Astrocyte of the cerebellum (primary cell): ENCODE measurements at regions not wholly inside any gene's neighbourhood (a gene's known extent, or its start where the extent isn't known, plus 50 kb on each side); places are given as distances from the start of the nearest gene placed in this dataset.
A peak's percentile ranks its signal among the peaks of the same experiment; 100 is the strongest.
"Not testable (repeated sequence)": the region's sequence is repeated elsewhere in the genome, so short reads cannot be mapped to it uniquely, and the experiment has no call there.

Experiments used
- DNase-seq: peaks from one replicate; pipeline ENCODE4 v3.0.0-alpha.2; 2011; ENCODE audit warnings: low read depth
- H3K4me3 ChIP-seq: 2 replicates; pipeline ENCODE4 v1.5.1; 2011; ENCODE audit warnings: mild to moderate bottlenecking, low read depth, low read length, moderate library complexity
- in situ Hi-C: cut with HindIII; loops from 2 replicates; pipeline ENCODE4 v1.10.0; 2017; ENCODE audit warnings: low sequenced_read_pairs
- TF ChIP-seq, protein P1 (sequence below): IDR thresholded peaks from 2 replicates; pipeline ENCODE4 v1.5.1; 2012; ENCODE audit warnings: low read length, low read depth, moderate library complexity, mild to moderate bottlenecking; ENCODE audit errors: missing control alignments

DNA sequence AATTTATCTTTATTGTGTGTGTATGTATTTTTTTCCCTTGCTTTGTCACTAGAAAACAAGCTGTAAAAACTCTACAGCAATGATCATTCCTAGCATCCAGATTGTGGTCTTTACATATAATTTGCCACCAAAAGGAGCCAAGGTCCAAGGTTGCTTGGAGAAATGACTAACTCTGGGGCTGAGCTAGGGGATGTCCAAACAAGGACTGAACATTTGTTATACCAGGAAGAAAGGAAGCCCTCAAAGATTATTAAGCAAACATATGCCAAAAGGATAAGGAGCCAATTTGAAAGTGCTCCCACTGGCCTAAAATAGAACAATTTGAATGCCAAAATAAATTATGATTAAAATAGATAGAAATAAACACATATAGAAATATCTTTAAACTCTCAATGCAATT lies 293.3 kb downstream of the ZIC1 start:
- in situ Hi-C loops: no loop called here
- TF ChIP-seq, protein P1, sequence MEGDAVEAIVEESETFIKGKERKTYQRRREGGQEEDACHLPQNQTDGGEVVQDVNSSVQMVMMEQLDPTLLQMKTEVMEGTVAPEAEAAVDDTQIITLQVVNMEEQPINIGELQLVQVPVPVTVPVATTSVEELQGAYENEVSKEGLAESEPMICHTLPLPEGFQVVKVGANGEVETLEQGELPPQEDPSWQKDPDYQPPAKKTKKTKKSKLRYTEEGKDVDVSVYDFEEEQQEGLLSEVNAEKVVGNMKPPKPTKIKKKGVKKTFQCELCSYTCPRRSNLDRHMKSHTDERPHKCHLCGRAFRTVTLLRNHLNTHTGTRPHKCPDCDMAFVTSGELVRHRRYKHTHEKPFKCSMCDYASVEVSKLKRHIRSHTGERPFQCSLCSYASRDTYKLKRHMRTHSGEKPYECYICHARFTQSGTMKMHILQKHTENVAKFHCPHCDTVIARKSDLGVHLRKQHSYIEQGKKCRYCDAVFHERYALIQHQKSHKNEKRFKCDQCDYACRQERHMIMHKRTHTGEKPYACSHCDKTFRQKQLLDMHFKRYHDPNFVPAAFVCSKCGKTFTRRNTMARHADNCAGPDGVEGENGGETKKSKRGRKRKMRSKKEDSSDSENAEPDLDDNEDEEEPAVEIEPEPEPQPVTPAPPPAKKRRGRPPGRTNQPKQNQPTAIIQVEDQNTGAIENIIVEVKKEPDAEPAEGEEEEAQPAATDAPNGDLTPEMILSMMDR: no peak
- no peak for DNase-seq
- H3K4me3 ChIP-seq: no peak overlapping the region

DNA sequence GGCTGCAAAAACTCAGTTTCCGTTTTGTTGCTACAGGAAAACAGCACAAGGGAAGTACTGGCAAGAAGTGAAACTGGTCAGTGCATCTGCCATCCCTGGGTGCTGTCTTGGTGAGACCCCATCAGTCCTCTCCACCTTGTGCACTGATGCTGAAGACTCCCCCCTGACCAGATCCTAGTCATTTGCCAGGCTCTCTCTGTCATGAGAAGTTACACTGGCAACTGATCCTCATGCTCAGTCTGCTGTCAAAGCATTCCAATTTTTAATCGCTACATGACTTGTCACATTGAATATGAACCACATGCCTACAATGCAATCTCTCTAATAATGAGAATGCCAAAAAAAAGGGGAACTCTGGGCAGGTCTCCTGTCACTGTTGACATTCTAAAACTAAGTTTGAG lies 296.5 kb downstream of the ZIC1 start:
- TF ChIP-seq, protein P1: no peak
- no peak overlapping the region for H3K4me3 ChIP-seq
- DNase-seq: no peak
- in situ Hi-C loops: no loop called here

DNA sequence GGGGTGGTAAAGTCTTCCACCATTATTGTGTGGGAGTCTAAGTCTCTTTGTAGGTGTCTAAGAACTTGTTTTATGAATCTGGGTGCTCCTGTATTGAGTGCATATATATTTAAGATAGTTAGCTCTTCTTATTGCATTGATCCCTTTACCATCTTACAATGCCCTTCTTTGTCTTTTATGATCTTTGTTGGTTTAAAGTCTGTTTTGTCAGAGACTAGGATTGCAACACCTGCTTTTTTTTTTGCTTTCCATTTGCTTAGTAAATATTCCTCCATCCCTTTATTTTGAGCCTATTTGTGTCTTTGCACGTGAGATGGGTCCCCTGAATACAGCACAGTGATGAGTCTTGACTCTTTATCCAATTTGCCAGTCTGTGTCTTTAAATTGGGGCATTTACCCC lies 301.6 kb downstream of the ZIC1 start:
- in situ Hi-C loops, DNase-seq, H3K4me3 ChIP-seq: not testable (repeated sequence)

DNA sequence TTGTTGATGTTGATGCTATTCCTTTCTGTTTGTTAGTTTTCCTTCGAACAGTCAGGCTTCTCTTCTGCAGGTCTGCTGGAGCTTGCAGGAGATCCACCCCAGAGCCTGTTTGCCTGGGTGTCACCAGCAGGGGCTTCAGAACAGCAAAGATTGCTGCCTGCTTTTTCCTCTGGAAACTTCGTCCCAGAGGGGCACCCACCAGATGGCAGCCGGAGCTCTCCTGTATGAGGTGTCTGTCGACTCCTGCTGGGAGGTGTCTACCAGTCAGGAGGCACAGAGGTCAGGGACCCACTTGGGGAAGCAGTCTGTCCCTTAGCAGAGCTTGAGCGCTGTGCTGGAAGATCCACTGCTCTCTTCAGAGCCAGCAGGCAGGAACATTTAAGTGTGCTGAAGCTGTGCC lies 303.2 kb downstream of the ZIC1 start:
- H3K4me3 ChIP-seq: no peak overlapping the region
- in situ Hi-C loops: no loop called here
- DNase-seq: no peak
- TF ChIP-seq, protein P1: peak; percentile 9

DNA sequence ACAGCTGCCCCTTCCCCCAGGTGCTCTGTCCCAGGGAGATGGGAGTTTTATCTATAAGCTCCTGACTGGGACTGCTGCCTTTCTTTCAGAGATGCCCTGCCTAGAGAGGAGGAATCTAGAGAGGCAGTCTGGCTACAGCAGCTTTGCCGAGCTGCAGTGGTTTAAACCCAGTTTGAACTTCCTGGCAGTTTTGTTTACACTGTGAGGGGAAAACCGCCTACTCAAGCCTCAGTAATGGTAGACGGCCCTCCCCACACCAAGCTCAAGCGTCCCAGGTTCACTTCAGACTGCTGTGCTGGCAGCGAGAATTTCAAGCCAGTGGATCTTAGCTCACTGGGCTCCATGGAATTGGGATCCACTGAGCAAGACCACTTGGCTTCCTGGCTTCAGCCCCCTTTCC lies 303.6 kb downstream of the ZIC1 start:
- in situ Hi-C loops, H3K4me3 ChIP-seq, DNase-seq: not testable (repeated sequence)

DNA sequence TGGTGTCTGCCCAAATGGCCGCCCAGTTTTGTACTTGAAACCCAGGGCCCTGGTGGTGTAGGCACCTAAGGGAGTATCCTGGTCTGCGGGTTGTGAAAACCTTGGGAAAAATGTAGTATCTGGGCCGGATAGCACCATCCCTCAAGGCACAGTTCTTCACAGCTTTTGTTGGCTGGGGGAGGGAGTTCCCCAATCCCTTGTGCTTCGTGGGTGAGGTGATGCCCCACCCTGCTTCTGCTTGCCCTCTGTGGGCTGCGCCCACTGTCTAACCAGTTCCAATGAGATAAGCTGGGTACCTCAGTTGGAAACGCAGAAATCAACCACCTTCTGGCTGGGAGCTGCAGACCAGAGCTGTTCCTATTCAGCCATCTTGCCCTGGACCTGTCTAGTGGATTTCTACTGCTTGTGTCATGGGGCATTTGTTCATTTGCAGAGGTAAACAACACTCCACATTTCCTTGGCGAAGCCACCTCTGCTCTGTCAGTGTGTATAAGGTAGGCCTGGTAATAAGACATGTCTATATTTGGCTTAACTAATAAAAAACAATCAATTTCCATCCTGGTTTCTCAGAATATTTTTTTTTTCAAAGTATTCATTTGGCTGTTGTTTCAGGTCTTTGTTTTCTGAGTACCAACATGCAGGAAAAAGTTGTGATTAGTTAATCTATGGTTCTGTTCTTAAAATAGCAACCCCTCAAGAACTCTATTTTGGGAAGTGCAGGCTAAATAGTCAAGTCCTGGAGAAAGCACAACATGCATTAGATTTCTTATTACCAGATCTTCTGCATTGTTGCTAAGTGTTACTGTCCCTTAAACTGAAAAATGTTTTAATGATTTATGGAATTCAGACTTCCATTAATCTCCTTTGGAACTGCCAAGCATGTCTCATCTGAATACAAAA lies 304.3 kb downstream of the ZIC1 start:
- no peak overlapping the region for H3K4me3 ChIP-seq
- TF ChIP-seq, protein P1: no peak
- DNase-seq: no peak
- in situ Hi-C loops: no loop called here

DNA sequence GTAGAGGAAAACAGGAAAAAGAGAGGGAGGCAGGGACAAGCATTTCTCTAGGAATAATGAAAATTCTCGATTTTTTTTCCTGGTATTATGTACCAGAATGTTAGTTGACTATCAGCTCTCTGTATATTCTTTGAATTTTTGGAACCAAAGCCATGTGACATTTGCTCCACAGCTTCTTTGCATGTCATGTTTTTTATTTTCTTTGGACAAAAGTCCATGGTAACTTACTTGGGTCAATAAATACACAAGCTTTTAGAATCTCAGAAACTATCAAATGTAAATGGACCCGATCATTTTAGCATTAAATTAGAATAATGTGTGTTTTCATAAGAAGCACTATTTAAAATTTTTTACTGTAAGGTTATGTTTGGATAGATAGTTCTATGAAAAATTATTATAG lies 320.5 kb downstream of the ZIC1 start:
- TF ChIP-seq, protein P1: no peak

More for the DNA sequence above, 320.5 kb downstream of the ZIC1 start:
- in situ Hi-C loops: no loop called here
- no peak for DNase-seq
- no peak overlapping the region for H3K4me3 ChIP-seq
